Transverse colon (tissue), 3 donors: ENCODE measurements at regions not wholly inside any gene's neighbourhood (a gene's known extent, or its start where the extent isn't known, plus 50 kb on each side); places are given as distances from the start of the nearest gene placed in this dataset.

Source experiments
- CTCF ChIP-seq, 5 experiments: fragments of 200-600 bp in 3 of 5; fragments of 450-650 bp in 2 of 5; sonication (generic) in 3 of 5; IDR thresholded peaks; 1 replicate in 2 of 5; 2 replicates in 3 of 5; pipeline ENCODE4 v1.5.1; 2016 to 2017; ENCODE audit warnings: antibody characterized with exemption in 5 of 5, inconsistent platforms in 3 of 5, mild to moderate bottlenecking in 2 of 5, moderate library complexity in 1 of 5
- EP300 ChIP-seq: sonication (generic); formaldehyde crosslinking; IDR thresholded peaks from one replicate; pipeline ENCODE4 v1.6.1; 2017; ENCODE audit warnings: antibody characterized with exemption, low read depth

- TF ChIP-seq CTCF (IDR thresholded peaks at IDR 0.05) (no peak), EP300 (no peak)
Observed at GRCh38 chr1:185404291-185404690, 87.2 kb upstream of the IVNS1ABP start.
